ENCODE measurements at regions not wholly inside any gene's neighbourhood (a gene's known extent, or its start where the extent isn't known, plus 50 kb on each side); places are given as distances from the start of the nearest gene placed in this dataset.

GRCh38 chr1:101438359-101438758, 201.5 kb downstream of the S1PR1 start:
- DNase-seq (ENCODE audit: low spot score) (peak; percentile 2), ATAC-seq (peak; percentile 58; the same call in 1 of the 3 replicates), FAIRE-seq (no peak)
- Histone ChIP-seq H3K36me3 (replicated peaks in 1 of 2; ENCODE audit: control insufficient read depth in 1 of 2, insufficient read depth in 2 of 2, low read length in 2 of 2) (no peaks in the 10 kb centered on the region), H3K4me3 (replicated peaks in 1 of 3; ENCODE audit: insufficient read depth in 1 of 3, low read depth in 2 of 3, low read length in 3 of 3) (no peak overlapping the region), H3K9me3 (ENCODE audit: low read length) (no peaks in the 10 kb centered on the region), H3K9ac (ENCODE audit: insufficient read depth, low read depth, low read length) (no peak overlapping the region), H3K79me2 (ENCODE audit: insufficient read depth, low read length) (no peaks in the 10 kb centered on the region), H3K4me1 (ENCODE audit: insufficient read depth, low read length) (no peaks in the 10 kb centered on the region), H3K27ac (ENCODE audit: extremely low read length, insufficient read depth, low read length) (no peak overlapping the region), H3K27me3 (ENCODE audit: control insufficient read depth in 1 of 2, insufficient read depth in 2 of 2, low read length in 2 of 2) (no peaks in the 10 kb centered on the region; a peak in 1 of 5 replicates), H2AFZ (ENCODE audit: low read length) (no peak overlapping the region), H4K20me1 (ENCODE audit: insufficient read depth, low read length) (no peaks in the 10 kb centered on the region), H3K4me2 (ENCODE audit: low read depth, low read length) (no peak overlapping the region)
- BruUV-seq (replicated peaks) = no TSS peak
- TF ChIP-seq CTCF (CRISPR knock-in tag; IDR thresholded peaks at IDR 0.05) (peak; percentile 26; the same call in 1 of the 2 replicates), CSRNP1 (CRISPR knock-in tag; IDR thresholded peaks at IDR 0.05) (no peak)
- in situ Hi-C loops (cut with HindIII; ENCODE audit: extremely low pct_ligation_motif_present, low pct_unique_long_range_greater_than_20kb) (no loop called here), intact Hi-C loops (cut with micrococcal nuclease; ENCODE audit: unreplicated experiment) (no loop called here)
- WGBS (ENCODE audit: low lambda C conversion rate) = 1% methylated on average over 3 of the region's 3 CpGs
- CTCF ChIA-PET (ENCODE audit: low intra/inter-chr PET ratio, low total read pairs) = no interaction called here
- POLR2A ChIA-PET = no interaction called here

GRCh38 chr1:101440485-101440884, 203.7 kb downstream of the S1PR1 start:
- TF ChIP-seq ZNF670 (CRISPR knock-in tag; IDR thresholded peaks at IDR 0.05; ENCODE audit: borderline replicate concordance) = no peak
- no peak for TF ChIP-seq ZNF451 (CRISPR knock-in tag; IDR thresholded peaks at IDR 0.05)
- TF ChIP-seq ZNF329 (CRISPR knock-in tag; IDR thresholded peaks at IDR 0.05; ENCODE audit: low read depth) = no peak
- no peak for TF ChIP-seq RBFOX2 (IDR thresholded peaks at IDR 0.05; ENCODE audit: low read depth, low read length)
- TF ChIP-seq ZNF33B (CRISPR knock-in tag; IDR thresholded peaks at IDR 0.05) = no peak
- no peak for TF ChIP-seq KLF9 (CRISPR knock-in tag; IDR thresholded peaks at IDR 0.05; ENCODE audit: low read depth)
- no peak for TF ChIP-seq PHF20 (CRISPR knock-in tag; IDR thresholded peaks at IDR 0.05)
- TF ChIP-seq NONO (IDR thresholded peaks at IDR 0.05) = no peak
- TF ChIP-seq NONO (CRISPR knock-in tag; conservative IDR thresholded peaks at IDR 0.05) = no peak
- no peak for TF ChIP-seq IKZF1 (IDR thresholded peaks at IDR 0.05)
- no peak for TF ChIP-seq KMT2A (CRISPR knock-in tag; IDR thresholded peaks at IDR 0.05)
- TF ChIP-seq RBM22 (optimal IDR thresholded peaks at IDR 0.05; ENCODE audit: low read length) = no peak
- TF ChIP-seq NBN (conservative IDR thresholded peaks at IDR 0.05) = no peak
- no peak for TF ChIP-seq NFYB (CRISPR knock-in tag; IDR thresholded peaks at IDR 0.05)
- in situ Hi-C loops (cut with HindIII; ENCODE audit: extremely low pct_ligation_motif_present, low pct_unique_long_range_greater_than_20kb) = no loop called here
- H3K4me3 ChIP-seq (replicated peaks in 1 of 3; ENCODE audit: insufficient read depth in 1 of 3, low read depth in 2 of 3, low read length in 3 of 3) = no peak overlapping the region
- H3K4me1 ChIP-seq (ENCODE audit: insufficient read depth, low read length) = no peaks in the 10 kb centered on the region
- intact Hi-C loops (cut with micrococcal nuclease; ENCODE audit: unreplicated experiment) = no loop called here
- H3K27ac ChIP-seq (ENCODE audit: extremely low read length, insufficient read depth, low read length) = no peak overlapping the region
- no peaks in the 10 kb centered on the region for H4K20me1 ChIP-seq (ENCODE audit: insufficient read depth, low read length)
- no peak overlapping the region for H3K4me2 ChIP-seq (ENCODE audit: low read depth, low read length)
- no peaks in the 10 kb centered on the region for H3K9me3 ChIP-seq (ENCODE audit: low read length)
- WGBS (ENCODE audit: low lambda C conversion rate) = 26% methylated on average over 5 of the region's 5 CpGs
- no peaks in the 10 kb centered on the region; a peak in 1 of 5 replicates for H3K27me3 ChIP-seq (ENCODE audit: control insufficient read depth in 1 of 2, insufficient read depth in 2 of 2, low read length in 2 of 2)
- H3K9ac ChIP-seq (ENCODE audit: insufficient read depth, low read depth, low read length) = no peak overlapping the region
- ChIA-PET POLR2A (no interaction called here), CTCF (ENCODE audit: low intra/inter-chr PET ratio, low total read pairs) (no interaction called here)
- ATAC-seq = no peak
- no TSS peak for BruUV-seq (replicated peaks)
- no peak for FAIRE-seq
- no peaks in the 10 kb centered on the region for H3K36me3 ChIP-seq (replicated peaks in 1 of 2; ENCODE audit: control insufficient read depth in 1 of 2, insufficient read depth in 2 of 2, low read length in 2 of 2)
- H3K79me2 ChIP-seq (ENCODE audit: insufficient read depth, low read length) = no peaks in the 10 kb centered on the region
- no peak for DNase-seq (ENCODE audit: low spot score)
- no peak overlapping the region for H2AFZ ChIP-seq (ENCODE audit: low read length)

Data from HepG2 (cell line).